K562 (cell line): ENCODE measurements at regions not wholly inside any gene's neighbourhood (a gene's known extent, or its start where the extent isn't known, plus 50 kb on each side); places are given as distances from the start of the nearest gene placed in this dataset.

ENCODE experiments used
- JUND ChIP-seq, 2 experiments: IDR thresholded peaks; 2 replicates in 1 of 2; 3 replicates in 1 of 2; pipeline ENCODE4 v1.6.1; 2011; ENCODE audit warnings: borderline replicate concordance in 2 of 2, low read depth in 2 of 2, low read length in 2 of 2, improper control_type of control experiment in 1 of 2, missing biosample characterization in 1 of 2, missing genetic modification characterization in 1 of 2, missing genetic modification reagents in 1 of 2
- SIN3A ChIP-seq, 2 experiments: fragments of 150-350 bp in 1 of 2; IDR thresholded peaks; 2 replicates each; pipeline ENCODE4 v1.6.1; 2011 to 2016; ENCODE audit warnings: borderline replicate concordance in 2 of 2, low read depth in 2 of 2, low read length in 2 of 2, mild to moderate bottlenecking in 2 of 2, moderate library complexity in 2 of 2; ENCODE audit not compliant: control insufficient read depth in 1 of 2
- SMARCB1 ChIP-seq: IDR thresholded peaks from 2 replicates; pipeline ENCODE4 v1.6.1; 2011; ENCODE audit warnings: improper control_type of control experiment, low read depth; ENCODE audit not compliant: insufficient read length
- YY1 ChIP-seq, 3 experiments: IDR thresholded peaks; 2 replicates each; pipeline ENCODE4 v1.6.1; 2011; ENCODE audit warnings: low read length in 2 of 3, mild to moderate bottlenecking in 2 of 3, moderate library complexity in 2 of 3, borderline replicate concordance in 1 of 3, control low read depth in 1 of 3, low read depth in 1 of 3; ENCODE audit not compliant: insufficient read depth in 3 of 3, insufficient replicate concordance in 2 of 3, control insufficient read depth in 1 of 3, insufficient read length in 1 of 3; ENCODE audit errors: extremely low read depth in 1 of 3
- ZNF197 ChIP-seq: fragments of 200-800 bp; sonication (Bioruptor generic); IDR thresholded peaks from 2 replicates; pipeline ENCODE4 v1.6.1; 2016; ENCODE audit warnings: low read depth, missing genetic modification characterization, missing compliant biosample characterization
- ZNF445 ChIP-seq: fragments of 250-450 bp; sonication (Bioruptor Pico); IDR thresholded peaks from 2 replicates; pipeline ENCODE4 v1.4.0; 2020; ENCODE audit warnings: low read depth, mild to moderate bottlenecking, moderate library complexity
- TF ChIP-seq, protein P1 (sequence below): sonication (generic); formaldehyde crosslinking; IDR thresholded peaks from 2 replicates; pipeline ENCODE4 v1.8.1; 2023; ENCODE audit warnings: mild to moderate bottlenecking, missing genetic modification reagents

DNA sequence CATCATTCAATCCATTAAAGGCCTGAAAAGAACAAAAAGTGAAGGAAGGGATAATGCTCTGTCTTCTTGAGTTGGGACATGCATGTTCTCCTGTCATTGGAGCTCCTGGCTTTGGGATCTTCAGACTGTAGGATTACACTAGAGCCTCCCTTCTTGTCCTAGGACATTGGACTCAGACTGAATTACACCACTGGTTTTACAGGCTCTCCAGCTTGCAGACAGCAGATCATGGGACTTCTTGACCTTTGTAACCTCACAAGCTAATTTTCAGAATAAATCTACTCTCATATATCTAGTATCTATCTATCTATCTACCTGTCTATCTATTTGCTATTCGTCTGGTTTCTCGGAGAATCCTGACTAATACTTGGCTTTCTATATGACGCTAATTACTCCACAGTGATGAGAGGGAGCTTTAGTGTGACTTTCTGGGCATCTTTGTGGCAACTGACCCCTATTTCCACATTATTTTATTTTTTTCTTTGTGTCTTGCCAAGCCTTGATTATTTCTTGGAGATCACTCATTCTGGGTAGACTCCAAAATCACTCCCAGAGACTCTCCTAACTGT lies 151.9 kb upstream of the ZNF184 start (continued):
- TF ChIP-seq ZNF197 (CRISPR knock-in tag), result no peak
- no peak for TF ChIP-seq YY1 (IDR thresholded peaks at IDR 0.05; ENCODE audit: borderline replicate concordance in 1 of 3, control insufficient read depth in 1 of 3, extremely low read depth in 1 of 3, insufficient read depth in 3 of 3, insufficient read length in 1 of 3, insufficient replicate concordance in 2 of 3, low read depth in 1 of 3, low read length in 2 of 3)
- no peak for TF ChIP-seq ZNF445 (CRISPR knock-in tag)
- TF ChIP-seq JUND (IDR thresholded peaks at IDR 0.05; ENCODE audit: borderline replicate concordance, low read depth, low read length), result no peak
- TF ChIP-seq JUND (tag; IDR thresholded peaks at IDR 0.05; ENCODE audit: borderline replicate concordance, low read depth, low read length), result no peak
- TF ChIP-seq, protein P1, sequence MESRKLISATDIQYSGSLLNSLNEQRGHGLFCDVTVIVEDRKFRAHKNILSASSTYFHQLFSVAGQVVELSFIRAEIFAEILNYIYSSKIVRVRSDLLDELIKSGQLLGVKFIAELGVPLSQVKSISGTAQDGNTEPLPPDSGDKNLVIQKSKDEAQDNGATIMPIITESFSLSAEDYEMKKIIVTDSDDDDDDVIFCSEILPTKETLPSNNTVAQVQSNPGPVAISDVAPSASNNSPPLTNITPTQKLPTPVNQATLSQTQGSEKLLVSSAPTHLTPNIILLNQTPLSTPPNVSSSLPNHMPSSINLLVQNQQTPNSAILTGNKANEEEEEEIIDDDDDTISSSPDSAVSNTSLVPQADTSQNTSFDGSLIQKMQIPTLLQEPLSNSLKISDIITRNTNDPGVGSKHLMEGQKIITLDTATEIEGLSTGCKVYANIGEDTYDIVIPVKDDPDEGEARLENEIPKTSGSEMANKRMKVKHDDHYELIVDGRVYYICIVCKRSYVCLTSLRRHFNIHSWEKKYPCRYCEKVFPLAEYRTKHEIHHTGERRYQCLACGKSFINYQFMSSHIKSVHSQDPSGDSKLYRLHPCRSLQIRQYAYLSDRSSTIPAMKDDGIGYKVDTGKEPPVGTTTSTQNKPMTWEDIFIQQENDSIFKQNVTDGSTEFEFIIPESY, result no peak
- TF ChIP-seq SMARCB1, result no peak
- no peak for TF ChIP-seq SIN3A (IDR thresholded peaks at IDR 0.05; ENCODE audit: borderline replicate concordance in 2 of 2, control insufficient read depth in 1 of 2, low read depth in 2 of 2, low read length in 2 of 2)
- TF ChIP-seq, all 486 proteins: peak for 0
